Sciatic nerve (tissue), 2 donors: ENCODE measurements at regions not wholly inside any gene's neighbourhood (a gene's known extent, or its start where the extent isn't known, plus 50 kb on each side); places are given as distances from the start of the nearest gene placed in this dataset.

ENCODE experiments used
- ATAC-seq: fragments of 200-7000 bp; cut with Tn5 transposase; one replicate; pipeline ENCODE4 v1.9.1; 2020; ENCODE audit warnings: mild to moderate bottlenecking, moderate library complexity
- DNase-seq: peaks from one replicate; pipeline ENCODE4 v3.0.0-alpha.2; 2020; ENCODE audit warnings: low spot score
- intact Hi-C: fragments of 100-400 bp; cut with DNase I; formaldehyde crosslinking; loops from one replicate; pipeline ENCODE4 v1.14.2; 2022
- donor health status: DM: no; HTN: no; CAD: no.
- donor health status: DM: no; HTN: no; CAD: no.

- DNase-seq (no peak), ATAC-seq (no peak)
- intact Hi-C loops: loop anchor here (5.0 kb wide), 1 partner anchor 1530 kb away; no protein-coding TSS in a partner anchor
Measured at GRCh38 chr10:3237530-3237929, 64.9 kb upstream of the PITRM1 start.

- no peak for DNase-seq
- intact Hi-C loops: loop anchor here (5.0 kb wide), 1 partner anchor 1530 kb away; no protein-coding TSS in a partner anchor
- no peak for ATAC-seq
Measured at GRCh38 chr10:3236644-3237404, 64.2 kb upstream of the PITRM1 start.

GRCh38 chr10:3235996-3236510, 63.5 kb upstream of the PITRM1 start:
- DNase-seq: no peak
- intact Hi-C loops: loop anchor here (5.0 kb wide), 1 partner anchor 1531 kb away; no protein-coding TSS in a partner anchor
- ATAC-seq: no peak

GRCh38 chr10:3235395-3235794, 62.8 kb upstream of the PITRM1 start:
- ATAC-seq: no peak
- DNase-seq: no peak
- intact Hi-C loops: loop anchor here (5.0 kb wide), 1 partner anchor 1532 kb away; no protein-coding TSS in a partner anchor

- ATAC-seq (no peak), DNase-seq (no peak)
- intact Hi-C loops: no loop called here
Measured at GRCh38 chr10:3233486-3233990, 61.0 kb upstream of the PITRM1 start.

- intact Hi-C loops: no loop called here
- peak; percentile 87 for ATAC-seq
- no peak for DNase-seq
Measured at GRCh38 chr10:3231951-3232730, 59.6 kb upstream of the PITRM1 start.

- DNase-seq: no peak
- intact Hi-C loops: no loop called here
- no peak for ATAC-seq
Measured at GRCh38 chr10:3229815-3230214, 57.2 kb upstream of the PITRM1 start.

- ATAC-seq (no peak), DNase-seq (no peak)
- intact Hi-C loops: no loop called here
Measured at GRCh38 chr10:3228629-3228945, 56.0 kb upstream of the PITRM1 start.

- ATAC-seq (peak; percentile 19), DNase-seq (no peak)
- intact Hi-C loops: no loop called here
Measured at GRCh38 chr10:3226960-3227744, 54.6 kb upstream of the PITRM1 start.

- DNase-seq (no peak), ATAC-seq (no peak)
- intact Hi-C loops: no loop called here
Measured at GRCh38 chr10:3225561-3225960, 53.0 kb upstream of the PITRM1 start.

- ATAC-seq: no peak
- no peak for DNase-seq
- intact Hi-C loops: no loop called here
Measured at GRCh38 chr10:3224241-3224640, 51.7 kb upstream of the PITRM1 start.

- intact Hi-C loops: no loop called here
- no peak for DNase-seq
- ATAC-seq: no peak
Measured at GRCh38 chr10:3222626-3223025, 50.0 kb upstream of the PITRM1 start.
